Memory B cell (primary cell): ENCODE measurements at regions not wholly inside any gene's neighbourhood (a gene's known extent, or its start where the extent isn't known, plus 50 kb on each side); places are given as distances from the start of the nearest gene placed in this dataset.
"Not testable (repeated sequence)": the region's sequence is repeated elsewhere in the genome, so short reads cannot be mapped to it uniquely, and the experiment has no call there.

Source experiments
- ATAC-seq: fragments of 150-1000 bp; cut with Tn5 transposase; 2 replicates; pipeline ENCODE4 v1.10.0; 2021; ENCODE audit warnings: low read depth, mild to moderate bottlenecking, moderate library complexity
- DNase-seq, 2 donors: peaks; one replicate each; pipeline ENCODE4 v3.0.0; 2022; ENCODE audit warnings: low spot score in 2 of 2
- H3K27ac Mint-ChIP-seq: one replicate; pipeline ENCODE4 v1.8.0; 2022; ENCODE audit warnings: mild to moderate bottlenecking, moderate library complexity, mixed read lengths
- H3K27me3 Mint-ChIP-seq: one replicate; pipeline ENCODE4 v1.8.0; 2022; ENCODE audit warnings: mixed read lengths
- H3K36me3 Mint-ChIP-seq: one replicate; pipeline ENCODE4 v1.8.0; 2022; ENCODE audit warnings: mild to moderate bottlenecking, mixed read lengths
- H3K4me1 Mint-ChIP-seq: one replicate; pipeline ENCODE4 v1.8.0; 2022; ENCODE audit warnings: mixed read lengths
- H3K4me3 Mint-ChIP-seq: one replicate; pipeline ENCODE4 v1.8.0; 2022; ENCODE audit warnings: mild to moderate bottlenecking, moderate library complexity, mixed read lengths
- H3K9me3 Mint-ChIP-seq: one replicate; pipeline ENCODE4 v1.8.0; 2022; ENCODE audit warnings: mixed read lengths

GRCh38 chr9:90464978-90465377 is 177.6 kb downstream of the DIRAS2 start:
- Mint-ChIP-seq H3K27me3 (peaks cover 4% of the 10 kb centered on the region), H3K4me3 (no peak overlapping the region), H3K4me1 (no peaks in the 10 kb centered on the region), H3K9me3 (no peaks in the 10 kb centered on the region), H3K27ac (no peak overlapping the region), H3K36me3 (no peaks in the 10 kb centered on the region)
- DNase-seq (no peak), ATAC-seq (no peak)

- Mint-ChIP-seq H3K27ac (no peak overlapping the region), H3K4me1 (no peaks in the 10 kb centered on the region), H3K27me3 (peaks cover 4% of the 10 kb centered on the region), H3K36me3 (no peaks in the 10 kb centered on the region), H3K4me3 (no peak overlapping the region), H3K9me3 (no peaks in the 10 kb centered on the region)
- DNase-seq (no peak), ATAC-seq (no peak)
Measured at GRCh38 chr9:90466441-90466840, 176.2 kb downstream of the DIRAS2 start.

GRCh38 chr9:90469435-90469834 is 173.2 kb downstream of the DIRAS2 start:
- H3K4me1 Mint-ChIP-seq: no peaks in the 10 kb centered on the region
- H3K9me3 Mint-ChIP-seq: no peaks in the 10 kb centered on the region
- no peak for ATAC-seq
- no peaks in the 10 kb centered on the region for H3K36me3 Mint-ChIP-seq
- H3K27ac Mint-ChIP-seq: no peak overlapping the region
- no peak overlapping the region for H3K4me3 Mint-ChIP-seq
- H3K27me3 Mint-ChIP-seq: peaks cover 4% of the 10 kb centered on the region
- DNase-seq: no peak

- ATAC-seq (no peak), DNase-seq (no peak)
- no peak overlapping the region for H3K27ac Mint-ChIP-seq
- H3K4me3 Mint-ChIP-seq: no peak overlapping the region
- H3K27me3 Mint-ChIP-seq: peaks cover 4% of the 10 kb centered on the region
- H3K9me3 Mint-ChIP-seq: no peaks in the 10 kb centered on the region
- no peaks in the 10 kb centered on the region for H3K4me1 Mint-ChIP-seq
- H3K36me3 Mint-ChIP-seq: no peaks in the 10 kb centered on the region
Measured at GRCh38 chr9:90469865-90470387, 172.7 kb downstream of the DIRAS2 start.

- ATAC-seq: no peak
- no peak for DNase-seq
- Mint-ChIP-seq H3K4me1 (no peaks in the 10 kb centered on the region), H3K4me3 (no peak overlapping the region), H3K36me3 (no peaks in the 10 kb centered on the region), H3K9me3 (no peaks in the 10 kb centered on the region), H3K27me3 (no peaks in the 10 kb centered on the region), H3K27ac (no peak overlapping the region)
Measured at GRCh38 chr9:90476058-90476457, 166.6 kb downstream of the DIRAS2 start.

GRCh38 chr9:90477535-90477934 is 165.1 kb downstream of the DIRAS2 start:
- DNase-seq: no peak
- Mint-ChIP-seq H3K4me3 (no peak overlapping the region), H3K9me3 (no peaks in the 10 kb centered on the region), H3K36me3 (no peaks in the 10 kb centered on the region), H3K27ac (no peak overlapping the region), H3K27me3 (peaks cover 2% of the 10 kb centered on the region), H3K4me1 (no peaks in the 10 kb centered on the region)
- ATAC-seq: no peak

- Mint-ChIP-seq H3K36me3 (no peaks in the 10 kb centered on the region), H3K4me1 (no peaks in the 10 kb centered on the region), H3K27ac (no peak overlapping the region), H3K27me3 (peaks cover 3% of the 10 kb centered on the region), H3K9me3 (no peaks in the 10 kb centered on the region), H3K4me3 (no peak overlapping the region)
- no peak for DNase-seq
- ATAC-seq: no peak
Measured at GRCh38 chr9:90478821-90479220, 163.8 kb downstream of the DIRAS2 start.

- Mint-ChIP-seq H3K36me3 (no peaks in the 10 kb centered on the region), H3K27me3 (peaks cover 14% of the 10 kb centered on the region), H3K4me1 (no peaks in the 10 kb centered on the region), H3K4me3 (no peak overlapping the region), H3K27ac (no peak overlapping the region), H3K9me3 (peaks cover 8% of the 10 kb centered on the region)
- no peak for ATAC-seq
- DNase-seq: no peak
Measured at GRCh38 chr9:90485028-90485427, 157.6 kb downstream of the DIRAS2 start.

GRCh38 chr9:90489066-90489465 is 153.6 kb downstream of the DIRAS2 start:
- DNase-seq: no peak
- no peaks in the 10 kb centered on the region for H3K4me1 Mint-ChIP-seq
- H3K9me3 Mint-ChIP-seq: peaks cover 8% of the 10 kb centered on the region
- peaks cover 17% of the 10 kb centered on the region for H3K27me3 Mint-ChIP-seq
- no peak for ATAC-seq
- H3K27ac Mint-ChIP-seq: no peak overlapping the region
- no peaks in the 10 kb centered on the region for H3K36me3 Mint-ChIP-seq
- no peak overlapping the region for H3K4me3 Mint-ChIP-seq

- H3K9me3 Mint-ChIP-seq: peaks cover 4% of the 10 kb centered on the region
- DNase-seq (no peak), ATAC-seq (no peak)
- no peak overlapping the region for H3K4me3 Mint-ChIP-seq
- no peaks in the 10 kb centered on the region for H3K36me3 Mint-ChIP-seq
- H3K27me3 Mint-ChIP-seq: peaks cover 3% of the 10 kb centered on the region
- H3K27ac Mint-ChIP-seq: no peak overlapping the region
- H3K4me1 Mint-ChIP-seq: no peaks in the 10 kb centered on the region
Measured at GRCh38 chr9:90499761-90500160, 142.9 kb downstream of the DIRAS2 start.

- Mint-ChIP-seq H3K27ac (no peak overlapping the region), H3K9me3 (no peaks in the 10 kb centered on the region)
- ATAC-seq: no peak
Measured at GRCh38 chr9:90502134-90502533, 140.5 kb downstream of the DIRAS2 start.

GRCh38 chr9:90504486-90504885 is 138.1 kb downstream of the DIRAS2 start:
- Mint-ChIP-seq H3K4me3 (no peak overlapping the region), H3K27ac (no peak overlapping the region), H3K36me3 (no peaks in the 10 kb centered on the region), H3K4me1 (peaks cover under 1% of the 10 kb centered on the region), H3K27me3 (no peaks in the 10 kb centered on the region), H3K9me3 (no peaks in the 10 kb centered on the region)
- ATAC-seq (no peak), DNase-seq (no peak)

More at GRCh38 chr9:90502134-90502533, 140.5 kb downstream of the DIRAS2 start:
- Mint-ChIP-seq H3K27me3 (no peaks in the 10 kb centered on the region), H3K4me1 (no peaks in the 10 kb centered on the region), H3K36me3 (no peaks in the 10 kb centered on the region), H3K4me3 (no peak overlapping the region)
- no peak for DNase-seq

GRCh38 chr9:90505695-90506094 is 136.9 kb downstream of the DIRAS2 start:
- H3K4me1 Mint-ChIP-seq: peaks cover 4% of the 10 kb centered on the region
- no peaks in the 10 kb centered on the region for H3K9me3 Mint-ChIP-seq
- no peaks in the 10 kb centered on the region for H3K36me3 Mint-ChIP-seq
- no peak overlapping the region for H3K4me3 Mint-ChIP-seq
- no peaks in the 10 kb centered on the region for H3K27me3 Mint-ChIP-seq
- ATAC-seq (no peak), DNase-seq (no peak)
- no peak overlapping the region for H3K27ac Mint-ChIP-seq

GRCh38 chr9:90506402-90506801 is 136.2 kb downstream of the DIRAS2 start:
- not testable (repeated sequence) for ATAC-seq, H3K4me3 Mint-ChIP-seq, H3K9me3 Mint-ChIP-seq, H3K27ac Mint-ChIP-seq, DNase-seq, H3K36me3 Mint-ChIP-seq, H3K4me1 Mint-ChIP-seq, H3K27me3 Mint-ChIP-seq

- Mint-ChIP-seq H3K4me1 (peaks cover 4% of the 10 kb centered on the region), H3K4me3 (no peak overlapping the region), H3K36me3 (no peaks in the 10 kb centered on the region), H3K27ac (no peak overlapping the region), H3K9me3 (no peaks in the 10 kb centered on the region), H3K27me3 (no peaks in the 10 kb centered on the region)
- DNase-seq: no peak
- no peak for ATAC-seq
Measured at GRCh38 chr9:90507621-90508020, 135.0 kb downstream of the DIRAS2 start.
